Mucosa of rectum (tissue), 2 donors: ENCODE measurements at regions not wholly inside any gene's neighbourhood (a gene's known extent, or its start where the extent isn't known, plus 50 kb on each side); places are given as distances from the start of the nearest gene placed in this dataset.
"Not testable (repeated sequence)": the region's sequence is repeated elsewhere in the genome, so short reads cannot be mapped to it uniquely, and the experiment has no call there.

Experiments
- H3K27ac ChIP-seq, 2 donors: one replicate each; pipeline ENCODE4 v1.7.0; 2013; ENCODE audit warnings: inconsistent platforms in 2 of 2, low read depth in 2 of 2, low read length in 2 of 2
- H3K27me3 ChIP-seq, 2 donors: one replicate each; pipeline ENCODE4 v1.7.0; 2013; ENCODE audit warnings: low read length in 2 of 2; ENCODE audit not compliant: control insufficient read depth in 2 of 2, insufficient read depth in 2 of 2
- H3K36me3 ChIP-seq, 2 donors: one replicate each; pipeline ENCODE4 v1.7.0; 2013; ENCODE audit warnings: low read length in 2 of 2; ENCODE audit not compliant: control insufficient read depth in 2 of 2, insufficient read depth in 2 of 2
- H3K4me1 ChIP-seq, 2 donors: one replicate each; pipeline ENCODE4 v1.7.0; 2013; ENCODE audit warnings: low read length in 2 of 2, mild to moderate bottlenecking in 1 of 2; ENCODE audit not compliant: control insufficient read depth in 2 of 2, insufficient read depth in 2 of 2
- H3K4me3 ChIP-seq, 2 donors: one replicate each; pipeline ENCODE4 v1.7.0; 2013; ENCODE audit warnings: low read length in 2 of 2
- H3K9ac ChIP-seq, 2 donors: one replicate each; pipeline ENCODE4 v1.7.0; 2013; ENCODE audit warnings: low read length in 2 of 2, low read depth in 1 of 2, mild to moderate bottlenecking in 1 of 2
- H3K9me3 ChIP-seq, 2 donors: one replicate each; pipeline ENCODE4 v1.7.0; 2013; ENCODE audit warnings: low read length in 2 of 2; ENCODE audit not compliant: control insufficient read depth in 2 of 2
- donor health status: healthy.
- donor health status: Normal muscosa, but diverticular disease.

- no peak overlapping the region for H3K4me3 ChIP-seq
- H3K36me3 ChIP-seq, result no peaks in the 10 kb centered on the region
- no peaks in the 10 kb centered on the region for H3K27me3 ChIP-seq
- H3K4me1 ChIP-seq, result no peaks in the 10 kb centered on the region
- no peaks in the 10 kb centered on the region for H3K9me3 ChIP-seq
- H3K27ac ChIP-seq, result no peak overlapping the region
- H3K9ac ChIP-seq, result no peak overlapping the region
These were observed 508.9 kb downstream of the EBF1 start for GRCh38 chr5:158590746-158591300.

GRCh38 chr5:158589939-158590338 lies 509.8 kb downstream of the EBF1 start:
- Histone ChIP-seq H3K4me1 (no peaks in the 10 kb centered on the region), H3K27me3 (no peaks in the 10 kb centered on the region), H3K36me3 (no peaks in the 10 kb centered on the region), H3K27ac (no peak overlapping the region), H3K4me3 (no peak overlapping the region), H3K9ac (no peak overlapping the region), H3K9me3 (no peaks in the 10 kb centered on the region)

- H3K4me1 ChIP-seq, result no peaks in the 10 kb centered on the region
- no peak overlapping the region for H3K4me3 ChIP-seq
- no peaks in the 10 kb centered on the region for H3K36me3 ChIP-seq
- no peak overlapping the region for H3K27ac ChIP-seq
- no peaks in the 10 kb centered on the region for H3K27me3 ChIP-seq
- H3K9me3 ChIP-seq, result no peaks in the 10 kb centered on the region
- H3K9ac ChIP-seq, result no peak overlapping the region
These were observed 511.1 kb downstream of the EBF1 start for GRCh38 chr5:158588617-158589016.

GRCh38 chr5:158586054-158586453 lies 513.7 kb downstream of the EBF1 start:
- no peak overlapping the region for H3K27ac ChIP-seq
- H3K27me3 ChIP-seq, result no peaks in the 10 kb centered on the region
- H3K9ac ChIP-seq, result no peak overlapping the region
- no peaks in the 10 kb centered on the region for H3K4me1 ChIP-seq
- no peak overlapping the region for H3K4me3 ChIP-seq
- H3K36me3 ChIP-seq, result no peaks in the 10 kb centered on the region
- H3K9me3 ChIP-seq, result no peaks in the 10 kb centered on the region

GRCh38 chr5:158582669-158583068 lies 517.0 kb downstream of the EBF1 start:
- H3K27ac ChIP-seq, H3K27me3 ChIP-seq, H3K9ac ChIP-seq, H3K36me3 ChIP-seq, H3K4me1 ChIP-seq, H3K4me3 ChIP-seq, H3K9me3 ChIP-seq: not testable (repeated sequence)

- no peaks in the 10 kb centered on the region for H3K4me1 ChIP-seq
- H3K4me3 ChIP-seq, result no peak overlapping the region
- H3K9me3 ChIP-seq, result no peaks in the 10 kb centered on the region
- no peaks in the 10 kb centered on the region for H3K36me3 ChIP-seq
- H3K27me3 ChIP-seq, result peaks cover 0 to 2% of the 10 kb centered on the region in 2 donors
- no peak overlapping the region for H3K9ac ChIP-seq
- H3K27ac ChIP-seq, result no peak overlapping the region
These were observed 525.9 kb downstream of the EBF1 start for GRCh38 chr5:158573829-158574228.

GRCh38 chr5:158570502-158570901 lies 529.2 kb downstream of the EBF1 start:
- H3K4me1 ChIP-seq, result no peaks in the 10 kb centered on the region
- H3K27me3 ChIP-seq, result peaks cover 0 to 2% of the 10 kb centered on the region in 2 donors
- H3K4me3 ChIP-seq, result no peak overlapping the region
- no peak overlapping the region for H3K27ac ChIP-seq
- H3K9ac ChIP-seq, result no peak overlapping the region
- no peaks in the 10 kb centered on the region for H3K9me3 ChIP-seq
- H3K36me3 ChIP-seq, result no peaks in the 10 kb centered on the region

- no peaks in the 10 kb centered on the region for H3K4me1 ChIP-seq
- no peaks in the 10 kb centered on the region for H3K9me3 ChIP-seq
- no peak overlapping the region for H3K9ac ChIP-seq
- no peak overlapping the region for H3K27ac ChIP-seq
- no peaks in the 10 kb centered on the region for H3K36me3 ChIP-seq
- H3K4me3 ChIP-seq, result no peak overlapping the region
- peaks cover 0 to 2% of the 10 kb centered on the region in 2 donors for H3K27me3 ChIP-seq
These were observed 530.2 kb downstream of the EBF1 start for GRCh38 chr5:158569534-158569933.

- Histone ChIP-seq H3K9ac (no peak overlapping the region), H3K4me1 (no peaks in the 10 kb centered on the region), H3K27ac (no peak overlapping the region), H3K9me3 (no peaks in the 10 kb centered on the region), H3K27me3 (peaks cover 0 to 2% of the 10 kb centered on the region in 2 donors), H3K36me3 (no peaks in the 10 kb centered on the region), H3K4me3 (no peak overlapping the region)
These were observed 534.5 kb downstream of the EBF1 start for GRCh38 chr5:158565017-158565789.

GRCh38 chr5:158563760-158564390 lies 535.8 kb downstream of the EBF1 start:
- H3K9me3 ChIP-seq, result no peaks in the 10 kb centered on the region
- H3K27ac ChIP-seq, result no peak overlapping the region
- H3K27me3 ChIP-seq, result no peaks in the 10 kb centered on the region
- no peak overlapping the region for H3K9ac ChIP-seq
- H3K4me3 ChIP-seq, result no peak overlapping the region
- H3K36me3 ChIP-seq, result no peaks in the 10 kb centered on the region
- no peaks in the 10 kb centered on the region for H3K4me1 ChIP-seq
